Endothelial cell of umbilical vein (primary cell): ENCODE measurements at regions not wholly inside any gene's neighbourhood (a gene's known extent, or its start where the extent isn't known, plus 50 kb on each side); places are given as distances from the start of the nearest gene placed in this dataset.

Experiments
- BruUV-seq: library from RNA; stranded (reverse); fragments of 400-500 nt; replicated peaks from 2 replicates; lab custom pipeline; 2021; lab: Mats Ljungman, UMichigan
- CTCF ChIA-PET: fragments of 300-600, 350-600 bp; sonication (Branson Sonifier 250); formaldehyde crosslinking; loops from one replicate; lab custom pipeline; 2021; ENCODE audit warnings: antibody characterized with exemption, inconsistent platforms; lab: Charles Lee
- POLR2A ChIA-PET: fragments of 300-600, 350-600 bp; sonication (Branson Sonifier 250); formaldehyde crosslinking; loops from one replicate; lab custom pipeline; 2021; ENCODE audit warnings: antibody characterized with exemption, inconsistent platforms; lab: Charles Lee
- DNase-seq: peaks from one replicate; pipeline ENCODE4 v3.0.0-alpha.2; 2011; ENCODE audit warnings: low read depth, low spot score
- FAIRE-seq: peaks from 2 replicates; lab custom pipeline; 2011; peaks lifted over from hg19 to GRCh38; lab: Jason Lieb, UNC
- H2AFZ ChIP-seq: 2 replicates; pipeline ENCODE4 v1.6.0; 2012; ENCODE audit warnings: low read depth, low read length, control low read depth, inconsistent platforms
- H3K27ac ChIP-seq: 2 replicates; pipeline ENCODE4 v1.5.1; 2011; ENCODE audit warnings: low read depth, mild to moderate bottlenecking, control low read depth, low read length, moderate library complexity; ENCODE audit not compliant: insufficient read depth
- H3K27me3 ChIP-seq, 2 experiments: 2 replicates each; pipeline versions ENCODE4 v1.6.0 to v1.6.1; 2011; ENCODE audit warnings: low read length in 2 of 2, mixed read lengths in 1 of 2; ENCODE audit not compliant: control insufficient read depth in 2 of 2, insufficient read depth in 2 of 2
- H3K36me3 ChIP-seq, 2 experiments: 2 replicates in 1 of 2; 3 replicates in 1 of 2; pipeline ENCODE4 v1.5.1; 2011; ENCODE audit warnings: low read length in 2 of 2, mild to moderate bottlenecking in 1 of 2, moderate library complexity in 1 of 2; ENCODE audit not compliant: control insufficient read depth in 2 of 2, insufficient read depth in 2 of 2; ENCODE audit errors: extremely low read depth in 1 of 2
- H3K4me1 ChIP-seq: 3 replicates; pipeline ENCODE4 v1.5.1; 2011; ENCODE audit warnings: mild to moderate bottlenecking, low read length; ENCODE audit not compliant: control insufficient read depth, insufficient read depth; ENCODE audit errors: extremely low read depth
- H3K4me2 ChIP-seq: 2 replicates; pipeline ENCODE4 v1.6.1; 2011; ENCODE audit warnings: low read length, control low read depth, mixed read lengths; ENCODE audit not compliant: insufficient read depth
- H3K4me3 ChIP-seq, 3 experiments: fragments of 200-600 bp in 1 of 3; sonication (generic), shearing (Covaris generic) in 1 of 3; replicated peaks in 1 of 3; 2 replicates each; pipeline ENCODE4 v1.5.1; 2011 to 2016; ENCODE audit warnings: control low read depth in 3 of 3, low read length in 3 of 3, mild to moderate bottlenecking in 2 of 3, inconsistent platforms in 1 of 3, low read depth in 1 of 3, moderate library complexity in 1 of 3; ENCODE audit not compliant: insufficient read depth in 1 of 3
- H3K79me2 ChIP-seq: 2 replicates; pipeline ENCODE4 v1.6.0; 2012; ENCODE audit warnings: low read length, inconsistent platforms; ENCODE audit not compliant: control insufficient read depth, insufficient read depth
- H3K9ac ChIP-seq: replicated peaks from 2 replicates; pipeline ENCODE3; 2011; ENCODE audit warnings: low read length, control low read depth; ENCODE audit not compliant: insufficient read depth; ENCODE audit errors: extremely low read depth
- H3K9me1 ChIP-seq: replicated peaks from 3 replicates; pipeline ENCODE4 v1.6.0; 2011; ENCODE audit warnings: mild to moderate bottlenecking, low read length; ENCODE audit not compliant: control insufficient read depth, insufficient read depth; ENCODE audit errors: extremely low read depth
- H3K9me3 ChIP-seq: replicated peaks from 2 replicates; pipeline ENCODE4 v1.5.1; 2012; ENCODE audit warnings: low read length, inconsistent platforms; ENCODE audit not compliant: control insufficient read depth, insufficient read depth
- H4K20me1 ChIP-seq: replicated peaks from 2 replicates; pipeline ENCODE3; 2011; ENCODE audit warnings: mild to moderate bottlenecking, low read length; ENCODE audit not compliant: control insufficient read depth, insufficient read depth; ENCODE audit errors: extremely low read depth
- CTCF ChIP-seq, 2 donors: IDR thresholded peaks; 1 replicate in 1 of 2; 2 replicates in 1 of 2; pipeline ENCODE4 v1.5.1; 2011; ENCODE audit warnings: low read length in 2 of 2, mild to moderate bottlenecking in 2 of 2, moderate library complexity in 2 of 2, control low read depth in 1 of 2, inconsistent platforms in 1 of 2, low read depth in 1 of 2; ENCODE audit not compliant: insufficient read depth in 1 of 2; ENCODE audit errors: extremely low read depth in 1 of 2
- EZH2 ChIP-seq: IDR thresholded peaks from 2 replicates; pipeline ENCODE4 v1.6.1; 2012; ENCODE audit warnings: borderline replicate concordance, low read depth, mild to moderate bottlenecking, moderate library complexity, low read length, inconsistent platforms; ENCODE audit not compliant: severe bottlenecking
- FOS ChIP-seq: IDR thresholded peaks from 2 replicates; pipeline ENCODE4 v1.6.1; 2011; ENCODE audit warnings: mild to moderate bottlenecking, low read length, moderate library complexity, borderline replicate concordance; ENCODE audit not compliant: insufficient read depth
- JUN ChIP-seq: IDR thresholded peaks from 2 replicates; pipeline ENCODE4 v1.6.1; 2011; ENCODE audit warnings: borderline replicate concordance, low read depth; ENCODE audit not compliant: insufficient read length, insufficient read depth
- MAX ChIP-seq: IDR thresholded peaks from 2 replicates; pipeline ENCODE4 v1.6.1; 2011; ENCODE audit not compliant: insufficient read depth, insufficient read length
- MYC ChIP-seq: IDR thresholded peaks from one replicate; pipeline ENCODE4 v1.6.1; 2011; ENCODE audit warnings: mild to moderate bottlenecking, low read depth, low read length
- dilution Hi-C: fragments of 300-500 bp; cut with MboI; formaldehyde crosslinking; loops from one replicate; pipeline ENCODE4 v1.15.0; 2019; ENCODE audit warnings: low sequenced_read_pairs; ENCODE audit not compliant: extremely low pct_ligation_motif_present
- intact Hi-C: fragments of 100-400 bp; cut with micrococcal nuclease; formaldehyde crosslinking; loops from one replicate; pipeline ENCODE4 v1.10.0; 2022

DNA sequence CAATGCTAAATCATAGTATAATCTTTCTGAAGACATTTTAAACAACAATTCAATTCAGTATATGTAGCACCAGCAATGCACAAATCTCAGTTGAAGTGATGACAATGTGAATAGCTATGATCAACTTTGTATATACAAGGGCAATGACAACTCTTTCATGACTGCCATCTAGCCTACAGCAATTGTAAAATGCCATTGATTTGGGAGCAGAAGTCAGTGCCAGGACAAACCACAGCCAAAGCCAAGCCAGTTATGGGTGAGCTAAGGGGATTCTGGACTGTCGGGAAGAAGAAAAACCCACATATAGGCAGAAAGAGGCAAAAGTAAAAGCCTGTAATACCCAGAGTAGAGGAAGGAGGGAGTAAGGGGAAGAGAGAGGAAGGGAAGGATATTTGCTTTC, 238.6 kb downstream of the MID1IP1 start:
- BruUV-seq = no TSS peak
- dilution Hi-C loops (no loop called here), intact Hi-C loops (no loop called here)
- Histone ChIP-seq H3K9ac (no peak overlapping the region), H3K79me2 (no peaks in the 10 kb centered on the region), H3K9me3 (no peaks in the 10 kb centered on the region), H3K27me3 (no peaks in the 10 kb centered on the region), H3K4me3 (no peak overlapping the region), H3K4me2 (no peak overlapping the region), H4K20me1 (no peaks in the 10 kb centered on the region), H3K9me1 (no peaks in the 10 kb centered on the region), H2AFZ (no peak overlapping the region), H3K36me3 (no peaks in the 10 kb centered on the region), H3K27ac (no peak overlapping the region), H3K4me1 (no peaks in the 10 kb centered on the region)
- ChIA-PET CTCF (no interaction called here), POLR2A (no interaction called here)
- no peak for TF ChIP-seq FOS
- no peak for TF ChIP-seq CTCF (IDR thresholded peaks at IDR 0.05; ENCODE audit: extremely low read depth in 1 of 2, insufficient read depth in 1 of 2, low read depth in 1 of 2, low read length in 2 of 2)
- TF ChIP-seq JUN = no peak
- DNase-seq (no peak), FAIRE-seq (no peak)

GRCh38 chrX:39043838-39044550, 242.7 kb downstream of the MID1IP1 start:
- no peak overlapping the region for H3K27ac ChIP-seq
- no TSS peak for BruUV-seq
- POLR2A ChIA-PET = no interaction called here

More at GRCh38 chrX:39043838-39044550, 242.7 kb downstream of the MID1IP1 start:
- Histone ChIP-seq H3K9me3 (no peaks in the 10 kb centered on the region), H3K27me3 (no peaks in the 10 kb centered on the region), H3K79me2 (no peaks in the 10 kb centered on the region), H3K4me2 (no peak overlapping the region), H3K4me3 (no peak overlapping the region), H4K20me1 (no peaks in the 10 kb centered on the region), H2AFZ (no peak overlapping the region), H3K36me3 (no peaks in the 10 kb centered on the region), H3K9me1 (no peaks in the 10 kb centered on the region), H3K4me1 (no peaks in the 10 kb centered on the region), H3K9ac (no peak overlapping the region)
- FAIRE-seq (no peak), DNase-seq (no peak)
- CTCF ChIA-PET = no interaction called here
- TF ChIP-seq MYC = no peak
- no peak for TF ChIP-seq EZH2
- TF ChIP-seq MAX = no peak
- dilution Hi-C loops (no loop called here), intact Hi-C loops (no loop called here)
